Lower lobe of right lung (tissue), 2 donors: ENCODE measurements at regions not wholly inside any gene's neighbourhood (a gene's known extent, or its start where the extent isn't known, plus 50 kb on each side); places are given as distances from the start of the nearest gene placed in this dataset.

Experiments used
- ATAC-seq, 2 donors: fragments of 200-7000 bp; cut with Tn5 transposase; one replicate each; pipeline ENCODE4 v1.9.1; 2020 to 2022; ENCODE audit warnings: mild to moderate bottlenecking in 2 of 2, moderate library complexity in 2 of 2
- DNase-seq: peaks from one replicate; pipeline ENCODE4 v3.0.0-alpha.2; 2020
- H3K27ac ChIP-seq: fragments of 200-600 bp; one replicate; pipeline ENCODE4 v1.8.0; 2022
- H3K27me3 ChIP-seq: fragments of 200-600 bp; one replicate; pipeline ENCODE4 v1.8.0; 2022; ENCODE audit warnings: low read depth
- H3K36me3 ChIP-seq: fragments of 200-600 bp; one replicate; pipeline ENCODE4 v1.8.0; 2022; ENCODE audit warnings: mild to moderate bottlenecking
- H3K4me1 ChIP-seq: fragments of 200-600 bp; one replicate; pipeline ENCODE4 v1.8.0; 2022
- H3K4me3 ChIP-seq: fragments of 200-600 bp; one replicate; pipeline ENCODE4 v1.8.0; 2022; ENCODE audit warnings: mild to moderate bottlenecking
- H3K9me3 ChIP-seq: fragments of 200-600 bp; one replicate; pipeline ENCODE4 v1.8.0; 2022
- intact Hi-C: fragments of 100-400 bp; cut with DNase I; formaldehyde crosslinking; loops from one replicate; pipeline ENCODE4 v1.11.0; 2022
- TF ChIP-seq, protein P1 (sequence below): fragments of 200-600 bp; IDR thresholded peaks from one replicate; pipeline ENCODE4 v1.8.0; 2022; ENCODE audit warnings: antibody characterized with exemption, mild to moderate bottlenecking
- donor health status: DM: no; HTN: yes; CAD: no; lungs with severe emphysema.

- DNase-seq (no peak), ATAC-seq (no peak)
- Histone ChIP-seq H3K36me3 (no peaks in the 10 kb centered on the region), H3K4me1 (peaks cover 4% of the 10 kb centered on the region), H3K9me3 (no peaks in the 10 kb centered on the region), H3K27ac (no peak overlapping the region), H3K27me3 (no peaks in the 10 kb centered on the region), H3K4me3 (no peak overlapping the region)
- TF ChIP-seq, protein P1, sequence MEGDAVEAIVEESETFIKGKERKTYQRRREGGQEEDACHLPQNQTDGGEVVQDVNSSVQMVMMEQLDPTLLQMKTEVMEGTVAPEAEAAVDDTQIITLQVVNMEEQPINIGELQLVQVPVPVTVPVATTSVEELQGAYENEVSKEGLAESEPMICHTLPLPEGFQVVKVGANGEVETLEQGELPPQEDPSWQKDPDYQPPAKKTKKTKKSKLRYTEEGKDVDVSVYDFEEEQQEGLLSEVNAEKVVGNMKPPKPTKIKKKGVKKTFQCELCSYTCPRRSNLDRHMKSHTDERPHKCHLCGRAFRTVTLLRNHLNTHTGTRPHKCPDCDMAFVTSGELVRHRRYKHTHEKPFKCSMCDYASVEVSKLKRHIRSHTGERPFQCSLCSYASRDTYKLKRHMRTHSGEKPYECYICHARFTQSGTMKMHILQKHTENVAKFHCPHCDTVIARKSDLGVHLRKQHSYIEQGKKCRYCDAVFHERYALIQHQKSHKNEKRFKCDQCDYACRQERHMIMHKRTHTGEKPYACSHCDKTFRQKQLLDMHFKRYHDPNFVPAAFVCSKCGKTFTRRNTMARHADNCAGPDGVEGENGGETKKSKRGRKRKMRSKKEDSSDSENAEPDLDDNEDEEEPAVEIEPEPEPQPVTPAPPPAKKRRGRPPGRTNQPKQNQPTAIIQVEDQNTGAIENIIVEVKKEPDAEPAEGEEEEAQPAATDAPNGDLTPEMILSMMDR = no peak
- intact Hi-C loops = no loop called here
Measured at GRCh38 chr2:7721413-7721995, 804.3 kb downstream of the RNF144A start.

DNA sequence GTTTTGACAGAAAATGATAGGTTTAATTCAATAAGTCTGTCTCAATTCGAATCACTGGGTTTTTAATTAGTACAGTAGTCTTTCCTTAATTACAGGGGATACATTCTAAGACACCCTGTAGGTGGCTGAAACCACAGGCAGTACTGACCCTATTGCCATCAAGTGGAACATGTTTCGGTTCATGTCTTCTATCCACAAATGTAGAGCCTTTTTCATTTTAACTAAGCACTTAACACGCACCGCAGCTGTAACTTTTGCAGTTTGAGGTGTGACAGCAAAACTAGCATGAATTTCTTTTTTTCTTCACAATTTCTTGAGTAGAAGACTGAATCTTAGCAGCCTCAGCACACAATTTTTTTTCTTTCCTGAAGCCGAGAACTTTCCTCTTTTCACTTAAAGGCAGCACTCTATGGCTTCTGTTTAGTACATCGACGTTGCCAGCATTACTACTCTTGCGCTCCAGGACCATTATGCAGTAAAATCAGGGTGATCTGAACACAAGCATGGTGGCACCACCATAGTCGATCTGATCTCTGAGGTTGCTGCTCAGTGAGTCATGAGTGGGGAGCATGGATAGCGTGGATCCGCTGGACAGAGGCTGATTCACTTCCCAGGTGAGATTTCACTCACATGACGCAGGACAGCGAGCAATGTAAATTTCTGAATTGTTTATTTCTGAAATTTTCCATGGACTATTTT, 805.1 kb downstream of the RNF144A start:
- TF ChIP-seq, protein P1 = no peak
- no peak for ATAC-seq
- Histone ChIP-seq H3K27me3 (no peaks in the 10 kb centered on the region), H3K27ac (no peak overlapping the region), H3K4me3 (no peak overlapping the region), H3K4me1 (peaks cover 4% of the 10 kb centered on the region), H3K36me3 (no peaks in the 10 kb centered on the region), H3K9me3 (no peaks in the 10 kb centered on the region)
- intact Hi-C loops = no loop called here
- no peak for DNase-seq

GRCh38 chr2:7724336-7724735, 807.1 kb downstream of the RNF144A start:
- peaks cover 4% of the 10 kb centered on the region for H3K4me1 ChIP-seq
- TF ChIP-seq, protein P1 = no peak
- no peak overlapping the region for H3K27ac ChIP-seq
- DNase-seq = no peak
- intact Hi-C loops = no loop called here
- H3K4me3 ChIP-seq = no peak overlapping the region
- H3K27me3 ChIP-seq = no peaks in the 10 kb centered on the region
- no peaks in the 10 kb centered on the region for H3K36me3 ChIP-seq
- no peaks in the 10 kb centered on the region for H3K9me3 ChIP-seq
- no peak for ATAC-seq

GRCh38 chr2:7725171-7725849, 808.1 kb downstream of the RNF144A start:
- Histone ChIP-seq H3K4me3 (no peak overlapping the region), H3K9me3 (no peaks in the 10 kb centered on the region), H3K4me1 (peaks cover 4% of the 10 kb centered on the region), H3K36me3 (no peaks in the 10 kb centered on the region), H3K27me3 (no peaks in the 10 kb centered on the region), H3K27ac (no peak overlapping the region)
- TF ChIP-seq, protein P1 = peak; percentile 15
- ATAC-seq (peak; percentile 46 to 67), DNase-seq (no peak)
- intact Hi-C loops = no loop called here

DNA sequence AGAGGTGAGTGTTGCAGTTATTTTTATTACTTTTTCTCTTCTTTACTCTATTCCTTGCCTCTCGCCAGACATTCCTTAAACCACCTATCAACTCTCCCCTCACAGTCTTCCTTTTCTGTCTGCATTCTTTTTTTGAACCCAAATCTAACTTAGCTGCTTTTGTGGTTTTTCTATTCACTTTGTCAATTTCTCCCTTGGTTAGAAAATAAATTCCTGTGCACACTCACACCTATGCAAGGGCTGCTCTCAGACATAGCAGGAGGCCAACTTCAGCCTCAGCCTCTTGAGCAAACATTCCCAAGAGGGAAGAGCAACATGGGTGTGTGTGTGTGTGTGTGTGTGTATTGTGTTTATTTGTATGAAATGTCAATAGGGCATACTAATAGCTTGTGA, 808.6 kb downstream of the RNF144A start:
- ATAC-seq (peak in 1 of 2 donors; percentile 31), DNase-seq (no peak)
- H3K27ac ChIP-seq = no peak overlapping the region
- H3K9me3 ChIP-seq = no peaks in the 10 kb centered on the region
- TF ChIP-seq, protein P1 = no peak
- no peaks in the 10 kb centered on the region for H3K27me3 ChIP-seq
- H3K36me3 ChIP-seq = no peaks in the 10 kb centered on the region
- intact Hi-C loops = no loop called here
- peaks cover 4% of the 10 kb centered on the region for H3K4me1 ChIP-seq
- H3K4me3 ChIP-seq = peak overlapping the region; percentile 3
